RWPE2 (cell line): ENCODE measurements at regions not wholly inside any gene's neighbourhood (a gene's known extent, or its start where the extent isn't known, plus 50 kb on each side); places are given as distances from the start of the nearest gene placed in this dataset.

Experiments
- ATAC-seq: fragments of 200-7000 bp; cut with Tn5 transposase; 3 replicates; pipeline ENCODE4 v1.9.1; 2021; ENCODE audit warnings: low read depth
- DNase-seq: peaks from one replicate; pipeline ENCODE4 v3.0.0-alpha.2; 2020; ENCODE audit warnings: low spot score
- H3K27ac ChIP-seq: fragments of 450-650 bp; 2 replicates; pipeline ENCODE4 v1.5.1; 2017; ENCODE audit warnings: mild to moderate bottlenecking; ENCODE audit not compliant: poor library complexity, severe bottlenecking
- H3K27me3 ChIP-seq: fragments of 250-450 bp; sonication (Bioruptor Pico); 2 replicates; pipeline ENCODE4 v1.5.1; 2021; ENCODE audit warnings: mild to moderate bottlenecking, moderate library complexity; ENCODE audit not compliant: insufficient read depth, poor library complexity, severe bottlenecking
- H3K36me3 ChIP-seq: fragments of 250-450 bp; sonication (Bioruptor Pico); 2 replicates; pipeline ENCODE4 v1.5.1; 2020; ENCODE audit warnings: low read depth, mild to moderate bottlenecking, moderate library complexity
- H3K4me1 ChIP-seq: fragments of 250-450 bp; sonication (Bioruptor Pico); 2 replicates; pipeline ENCODE4 v1.5.1; 2021; ENCODE audit warnings: mild to moderate bottlenecking, moderate library complexity; ENCODE audit not compliant: insufficient read depth, poor library complexity, severe bottlenecking
- H3K4me3 ChIP-seq: fragments of 250-450 bp; sonication (Bioruptor Pico); 2 replicates; pipeline ENCODE4 v1.5.1; 2021; ENCODE audit warnings: mild to moderate bottlenecking, moderate library complexity; ENCODE audit not compliant: severe bottlenecking
- H3K9me3 ChIP-seq: fragments of 250-450 bp; sonication (Bioruptor Pico); 2 replicates; pipeline ENCODE4 v1.5.1; 2021; ENCODE audit warnings: mild to moderate bottlenecking, moderate library complexity; ENCODE audit not compliant: severe bottlenecking
- CTCF ChIP-seq: fragments of 450-650 bp; IDR thresholded peaks from one replicate; pipeline ENCODE4 v1.5.1; 2017; ENCODE audit warnings: mild to moderate bottlenecking, moderate library complexity; ENCODE audit not compliant: poor library complexity, severe bottlenecking

GRCh38 chr4:26213317-26213716, 107.5 kb upstream of the RBPJ start:
- ATAC-seq: no peak

GRCh38 chr4:26214994-26215393, 105.8 kb upstream of the RBPJ start:
- DNase-seq (no peak), ATAC-seq (no peak)
- H3K4me1 ChIP-seq: no peaks in the 10 kb centered on the region
- no peak overlapping the region for H3K27ac ChIP-seq
- no peaks in the 10 kb centered on the region for H3K27me3 ChIP-seq
- no peaks in the 10 kb centered on the region for H3K36me3 ChIP-seq
- no peak overlapping the region for H3K4me3 ChIP-seq
- no peaks in the 10 kb centered on the region for H3K9me3 ChIP-seq
- no peak for TF ChIP-seq CTCF

More at GRCh38 chr4:26213317-26213716, 107.5 kb upstream of the RBPJ start:
- Histone ChIP-seq H3K9me3 (no peaks in the 10 kb centered on the region), H3K36me3 (no peaks in the 10 kb centered on the region), H3K4me3 (no peak overlapping the region), H3K27me3 (no peaks in the 10 kb centered on the region), H3K27ac (no peak overlapping the region), H3K4me1 (no peaks in the 10 kb centered on the region)
- DNase-seq: no peak
- no peak for TF ChIP-seq CTCF

GRCh38 chr4:26215725-26216124, 105.1 kb upstream of the RBPJ start:
- no peaks in the 10 kb centered on the region for H3K27me3 ChIP-seq
- ATAC-seq (no peak), DNase-seq (no peak)
- TF ChIP-seq CTCF: no peak
- H3K36me3 ChIP-seq: no peaks in the 10 kb centered on the region
- no peaks in the 10 kb centered on the region for H3K9me3 ChIP-seq
- H3K27ac ChIP-seq: no peak overlapping the region
- peaks cover 3% of the 10 kb centered on the region for H3K4me1 ChIP-seq
- H3K4me3 ChIP-seq: no peak overlapping the region

- H3K9me3 ChIP-seq: no peaks in the 10 kb centered on the region
- H3K36me3 ChIP-seq: no peaks in the 10 kb centered on the region
- no peak overlapping the region for H3K27ac ChIP-seq
- DNase-seq: no peak
- H3K4me3 ChIP-seq: no peak overlapping the region
- no peaks in the 10 kb centered on the region for H3K27me3 ChIP-seq
- ATAC-seq: no peak
- no peak for TF ChIP-seq CTCF
- H3K4me1 ChIP-seq: peaks cover 17% of the 10 kb centered on the region
Observed at GRCh38 chr4:26217481-26217880, 103.3 kb upstream of the RBPJ start.

GRCh38 chr4:26217961-26218676, 102.7 kb upstream of the RBPJ start:
- H3K9me3 ChIP-seq: no peaks in the 10 kb centered on the region
- no peaks in the 10 kb centered on the region for H3K27me3 ChIP-seq
- H3K4me1 ChIP-seq: peaks cover 17% of the 10 kb centered on the region
- TF ChIP-seq CTCF: no peak
- no peak overlapping the region for H3K27ac ChIP-seq
- no peak overlapping the region for H3K4me3 ChIP-seq
- no peaks in the 10 kb centered on the region for H3K36me3 ChIP-seq
- ATAC-seq: no peak
- no peak for DNase-seq
